NCI-H748 (cell line): ENCODE measurements at regions not wholly inside any gene's neighbourhood (a gene's known extent, or its start where the extent isn't known, plus 50 kb on each side); places are given as distances from the start of the nearest gene placed in this dataset.

ENCODE experiments used
- DNase-seq: peaks from one replicate; lab custom pipeline; 2025; ENCODE audit not compliant: unreplicated experiment; lab: John Stamatoyannopoulos, UW

- DNase-seq, result no peak
These were observed 345.2 kb downstream of the PHKB start for GRCh38 chr16:47806309-47806847.

- DNase-seq, result no peak
These were observed 326.6 kb downstream of the PHKB start for GRCh38 chr16:47787696-47788095.

- no peak for DNase-seq
These were observed 320.5 kb downstream of the PHKB start for GRCh38 chr16:47781673-47782072.

- peak; percentile 11 for DNase-seq
These were observed 319.2 kb downstream of the PHKB start for GRCh38 chr16:47780213-47780875.

GRCh38 chr16:47779201-47780016 is 318.3 kb downstream of the PHKB start:
- no peak for DNase-seq

GRCh38 chr16:47778106-47778801 is 317.1 kb downstream of the PHKB start:
- no peak for DNase-seq

- no peak for DNase-seq
These were observed 316.1 kb downstream of the PHKB start for GRCh38 chr16:47777220-47777619.

GRCh38 chr16:47774661-47775060 is 313.5 kb downstream of the PHKB start:
- peak; percentile 43 for DNase-seq

- peak; percentile 51 for DNase-seq
These were observed 292.5 kb downstream of the PHKB start for GRCh38 chr16:47753659-47754058.
